ENCODE measurements at regions not wholly inside any gene's neighbourhood (a gene's known extent, or its start where the extent isn't known, plus 50 kb on each side); places are given as distances from the start of the nearest gene placed in this dataset.

GRCh38 chr1:219752645-219753044 lies 139.7 kb upstream of the ZC3H11B start:
- H3K4me3 ChIP-seq (ENCODE audit: low read depth, low read length): no peak overlapping the region
- no peaks in the 10 kb centered on the region for H3K36me3 ChIP-seq (ENCODE audit: control insufficient read depth, insufficient read depth, low read length)
- no peaks in the 10 kb centered on the region for H3K27me3 ChIP-seq (ENCODE audit: control insufficient read depth, insufficient read depth, low read length)
- TF ChIP-seq CTCF (IDR thresholded peaks at IDR 0.05; ENCODE audit: insufficient read depth, low read length, poor library complexity, severe bottlenecking): no peak
- no peak for DNase-seq (ENCODE audit: low read depth)

GRCh38 chr1:219751870-219752507 lies 139.1 kb upstream of the ZC3H11B start:
- DNase-seq (ENCODE audit: low read depth): no peak
- Histone ChIP-seq H3K4me3 (ENCODE audit: low read depth, low read length) (no peak overlapping the region), H3K36me3 (ENCODE audit: control insufficient read depth, insufficient read depth, low read length) (no peaks in the 10 kb centered on the region), H3K27me3 (ENCODE audit: control insufficient read depth, insufficient read depth, low read length) (no peaks in the 10 kb centered on the region)
- TF ChIP-seq CTCF (IDR thresholded peaks at IDR 0.05; ENCODE audit: insufficient read depth, low read length, poor library complexity, severe bottlenecking): no peak

- TF ChIP-seq CTCF (IDR thresholded peaks at IDR 0.05; ENCODE audit: insufficient read depth, low read length, poor library complexity, severe bottlenecking): no peak
- H3K36me3 ChIP-seq (ENCODE audit: control insufficient read depth, insufficient read depth, low read length): no peaks in the 10 kb centered on the region
- no peaks in the 10 kb centered on the region for H3K27me3 ChIP-seq (ENCODE audit: control insufficient read depth, insufficient read depth, low read length)
- DNase-seq (ENCODE audit: low read depth): no peak
- no peak overlapping the region for H3K4me3 ChIP-seq (ENCODE audit: low read depth, low read length)
Observed at GRCh38 chr1:219749370-219749769, 136.5 kb upstream of the ZC3H11B start.

- TF ChIP-seq CTCF (IDR thresholded peaks at IDR 0.05; ENCODE audit: insufficient read depth, low read length, poor library complexity, severe bottlenecking): no peak
- no peak for DNase-seq (ENCODE audit: low read depth)
- Histone ChIP-seq H3K4me3 (ENCODE audit: low read depth, low read length) (no peak overlapping the region), H3K27me3 (ENCODE audit: control insufficient read depth, insufficient read depth, low read length) (no peaks in the 10 kb centered on the region), H3K36me3 (ENCODE audit: control insufficient read depth, insufficient read depth, low read length) (no peaks in the 10 kb centered on the region)
Observed at GRCh38 chr1:219746141-219746540, 133.2 kb upstream of the ZC3H11B start.

- Histone ChIP-seq H3K27me3 (ENCODE audit: control insufficient read depth, insufficient read depth, low read length) (no peaks in the 10 kb centered on the region), H3K4me3 (ENCODE audit: low read depth, low read length) (no peak overlapping the region), H3K36me3 (ENCODE audit: control insufficient read depth, insufficient read depth, low read length) (no peaks in the 10 kb centered on the region)
- TF ChIP-seq CTCF (IDR thresholded peaks at IDR 0.05; ENCODE audit: insufficient read depth, low read length, poor library complexity, severe bottlenecking): no peak
- no peak for DNase-seq (ENCODE audit: low read depth)
Observed at GRCh38 chr1:219744652-219745469, 132.0 kb upstream of the ZC3H11B start.
